ENCODE measurements at regions not wholly inside any gene's neighbourhood (a gene's known extent, or its start where the extent isn't known, plus 50 kb on each side); places are given as distances from the start of the nearest gene placed in this dataset.
A peak's percentile ranks its signal among the peaks of the same experiment; 100 is the strongest.

- Histone ChIP-seq H3K36me3 (ENCODE audit: control insufficient read depth in 4 of 4, insufficient read depth in 4 of 4, low read length in 4 of 4) (no peaks in the 10 kb centered on the region), H3K9me3 (ENCODE audit: control insufficient read depth in 4 of 4, insufficient read depth in 3 of 4, low read length in 3 of 4) (peaks cover 0 to 2% (median 0%) of the 10 kb centered on the region in 4 donors), H3K4me3 (no peak overlapping the region), H3K27ac (ENCODE audit: low read depth in 1 of 2, low read length in 1 of 2) (no peak overlapping the region), H3K27me3 (ENCODE audit: control insufficient read depth in 3 of 3, insufficient read depth in 3 of 3, low read length in 2 of 3) (no peaks in the 10 kb centered on the region), H3K9ac (ENCODE audit: insufficient read depth in 1 of 2, low read length in 2 of 2) (peak overlapping the region; percentile 48 to 93), H3K4me1 (ENCODE audit: control insufficient read depth in 5 of 5, insufficient read depth in 5 of 5, low read length in 5 of 5) (peaks cover 0 to 32% (median 3%) of the 10 kb centered on the region in 5 donors)
- 2 to 7% methylated on average over 49 of the region's 49 CpGs for WGBS, 2 donors
- ATAC-seq (ENCODE audit: insufficient read depth, low FRiP score) = no peak
- DNase-seq = peak; percentile 87 to 98 (median 97)
- no peak for TF ChIP-seq CTCF (IDR thresholded peaks at IDR 0.05; ENCODE audit: control extremely low read depth, extremely low read depth)
Measured at GRCh38 chr6:26270903-26271667, 93.9 kb upstream of the BTN3A2 start.

GRCh38 chr6:26271668-26272024 lies 93.4 kb upstream of the BTN3A2 start:
- no peaks in the 10 kb centered on the region for H3K27me3 ChIP-seq (ENCODE audit: control insufficient read depth in 3 of 3, insufficient read depth in 3 of 3, low read length in 2 of 3)
- TF ChIP-seq CTCF (IDR thresholded peaks at IDR 0.05; ENCODE audit: control extremely low read depth, extremely low read depth) = no peak
- 1 to 3% methylated on average over 9 of the region's 9 CpGs for WGBS, 2 donors

GRCh38 chr6:26272171-26272637 lies 92.8 kb upstream of the BTN3A2 start:
- peak overlapping the region in 1 of 2 donors; percentile 85 for H3K27ac ChIP-seq (ENCODE audit: low read depth in 1 of 2, low read length in 1 of 2)
- H3K36me3 ChIP-seq (ENCODE audit: control insufficient read depth in 4 of 4, insufficient read depth in 4 of 4, low read length in 4 of 4) = no peaks in the 10 kb centered on the region
- no peak for TF ChIP-seq CTCF (IDR thresholded peaks at IDR 0.05; ENCODE audit: control extremely low read depth, extremely low read depth)
- peak overlapping the region; percentile 8 to 93 for H3K9ac ChIP-seq (ENCODE audit: insufficient read depth in 1 of 2, low read length in 2 of 2)
- no peak overlapping the region for H3K4me3 ChIP-seq
- 1 to 7% methylated on average over 31 of the region's 31 CpGs for WGBS, 2 donors
- no peak for ATAC-seq (ENCODE audit: insufficient read depth, low FRiP score)
- peak in 1 of 3 donors; percentile 66 for DNase-seq
- peaks cover 0 to 32% (median 3%) of the 10 kb centered on the region in 5 donors for H3K4me1 ChIP-seq (ENCODE audit: control insufficient read depth in 5 of 5, insufficient read depth in 5 of 5, low read length in 5 of 5)
- no peaks in the 10 kb centered on the region for H3K27me3 ChIP-seq (ENCODE audit: control insufficient read depth in 3 of 3, insufficient read depth in 3 of 3, low read length in 2 of 3)
- H3K9me3 ChIP-seq (ENCODE audit: control insufficient read depth in 4 of 4, insufficient read depth in 3 of 4, low read length in 3 of 4) = peaks cover 0 to 2% (median 0%) of the 10 kb centered on the region in 4 donors

More at GRCh38 chr6:26271668-26272024, 93.4 kb upstream of the BTN3A2 start:
- Histone ChIP-seq H3K36me3 (ENCODE audit: control insufficient read depth in 4 of 4, insufficient read depth in 4 of 4, low read length in 4 of 4) (no peaks in the 10 kb centered on the region), H3K4me1 (ENCODE audit: control insufficient read depth in 5 of 5, insufficient read depth in 5 of 5, low read length in 5 of 5) (peaks cover 0 to 32% (median 3%) of the 10 kb centered on the region in 5 donors), H3K9ac (ENCODE audit: insufficient read depth in 1 of 2, low read length in 2 of 2) (peak overlapping the region; percentile 26 to 93), H3K4me3 (no peak overlapping the region), H3K27ac (ENCODE audit: low read depth in 1 of 2, low read length in 1 of 2) (peak overlapping the region in 1 of 2 donors; percentile 43), H3K9me3 (ENCODE audit: control insufficient read depth in 4 of 4, insufficient read depth in 3 of 4, low read length in 3 of 4) (peaks cover 0 to 2% (median 0%) of the 10 kb centered on the region in 4 donors)
- ATAC-seq (ENCODE audit: insufficient read depth, low FRiP score) (no peak), DNase-seq (no peak)
